SIG-M5 treated with dmso at 0.1 percent for 504 hours (cell line): ENCODE measurements at regions not wholly inside any gene's neighbourhood (a gene's known extent, or its start where the extent isn't known, plus 50 kb on each side); places are given as distances from the start of the nearest gene placed in this dataset.
"Not testable (repeated sequence)": the region's sequence is repeated elsewhere in the genome, so short reads cannot be mapped to it uniquely, and the experiment has no call there.

Experiments
- DNase-seq: peaks from one replicate; lab custom pipeline; 2025; ENCODE audit not compliant: unreplicated experiment; lab: John Stamatoyannopoulos, UW

DNA sequence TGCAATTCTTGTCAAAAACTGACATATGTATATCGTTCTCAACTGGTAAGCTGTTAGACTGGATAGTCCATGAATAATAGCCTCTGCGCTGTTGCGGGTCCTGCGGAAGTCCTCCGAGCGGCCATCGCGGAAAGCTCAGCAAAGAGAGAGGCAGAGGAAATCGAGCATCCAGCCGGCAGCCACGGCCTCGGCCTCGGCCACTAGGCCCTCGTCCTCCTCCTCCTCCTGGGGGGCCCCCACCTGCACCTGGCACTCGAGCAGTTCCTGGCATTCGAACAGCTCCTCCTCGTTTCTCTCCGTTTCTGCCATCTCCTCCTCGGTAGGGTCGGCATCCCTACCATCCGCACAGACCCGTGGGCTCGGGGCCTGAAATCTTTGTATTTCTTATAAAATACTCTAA is 111.2 kb upstream of the CYLC1 start:
- not testable (repeated sequence) for DNase-seq

DNA sequence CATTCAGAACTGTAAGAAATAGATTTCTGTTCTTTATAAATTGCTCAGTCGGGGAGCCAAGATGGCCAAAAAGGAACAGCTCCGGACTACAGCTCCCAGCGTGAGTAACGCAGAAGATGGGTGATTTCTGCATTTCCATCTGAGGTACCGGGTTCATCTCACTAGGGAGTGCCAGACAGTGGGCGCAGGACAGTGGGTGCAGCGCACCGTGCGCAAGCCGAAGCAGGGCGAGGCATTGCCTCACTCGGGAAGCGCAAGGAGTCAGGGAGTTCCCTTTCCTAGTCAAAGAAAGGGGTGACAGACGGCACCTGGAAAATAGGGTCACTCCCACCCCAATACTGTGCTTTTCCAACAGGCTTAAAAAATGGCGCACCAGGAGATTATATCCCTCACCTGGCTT is 110.5 kb upstream of the CYLC1 start:
- not testable (repeated sequence) for DNase-seq

DNA sequence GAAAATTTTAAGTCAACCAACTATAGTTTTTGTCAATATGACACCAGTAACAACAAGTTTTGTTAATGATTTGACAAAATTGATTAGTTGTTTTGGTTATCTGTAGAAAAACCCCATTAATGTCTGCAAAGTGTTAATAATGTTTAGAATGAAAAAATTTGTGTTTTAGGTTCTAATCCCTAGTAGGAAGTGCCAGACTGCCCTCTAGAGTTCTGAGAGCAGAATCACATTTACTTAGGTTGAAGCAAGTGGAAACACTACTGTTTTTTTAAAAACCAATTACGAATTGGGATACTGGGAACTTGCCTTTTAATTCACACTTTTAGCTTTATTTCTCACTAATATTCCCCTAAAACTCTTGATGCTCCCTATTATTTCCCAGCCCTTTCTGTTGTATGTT is 101.1 kb upstream of the CYLC1 start:
- peak; percentile 6 for DNase-seq

GRCh38 chrX:83771664-83772063 is 89.3 kb upstream of the CYLC1 start:
- DNase-seq: no peak
